ENCODE measurements at regions not wholly inside any gene's neighbourhood (a gene's known extent, or its start where the extent isn't known, plus 50 kb on each side); places are given as distances from the start of the nearest gene placed in this dataset.

GRCh38 chr11:22041039-22041438, 151.8 kb upstream of the ANO5 start:
- POLR2A ChIA-PET = no interaction called here
- Histone ChIP-seq H4K20me1 (ENCODE audit: insufficient read depth, low read length) (no peaks in the 10 kb centered on the region), H3K4me1 (ENCODE audit: insufficient read depth, low read length, poor library complexity, severe bottlenecking) (no peaks in the 10 kb centered on the region), H3K36me3 (ENCODE audit: insufficient read depth, low read length) (no peaks in the 10 kb centered on the region), H3K9me3 (ENCODE audit: low read length) (no peaks in the 10 kb centered on the region), H2AFZ (ENCODE audit: low read length) (no peak overlapping the region), H3K4me2 (ENCODE audit: low read length) (no peak overlapping the region), H3K9me2 (ENCODE audit: insufficient read depth, low read length) (no peaks in the 10 kb centered on the region), H3K4me3 (ENCODE audit: low read depth, low read length, poor library complexity, severe bottlenecking) (no peak overlapping the region), H3K79me2 (ENCODE audit: insufficient read depth, low read depth, low read length) (no peaks in the 10 kb centered on the region), H3K27ac (ENCODE audit: low read depth, low read length, poor library complexity, severe bottlenecking) (no peak overlapping the region)
- TF ChIP-seq CTCF (conservative IDR thresholded peaks at IDR 0.05; ENCODE audit: low read length) (no peak), EZH2phosphoT487 (IDR thresholded peaks at IDR 0.05; ENCODE audit: borderline replicate concordance, low read depth, low read length) (no peak)
- CTCF ChIA-PET (ENCODE audit: unreplicated experiment) = no interaction called here
- DNase-seq (ENCODE audit: low spot score) = no peak
- BruUV-seq (replicated peaks) = no TSS peak
- intact Hi-C loops (cut with micrococcal nuclease; ENCODE audit: unreplicated experiment) = no loop called here

GRCh38 chr11:22042081-22042480, 150.8 kb upstream of the ANO5 start:
- no peaks in the 10 kb centered on the region for H3K9me2 ChIP-seq (ENCODE audit: insufficient read depth, low read length)
- H3K4me2 ChIP-seq (ENCODE audit: low read length) = no peak overlapping the region
- TF ChIP-seq EZH2phosphoT487 (IDR thresholded peaks at IDR 0.05; ENCODE audit: borderline replicate concordance, low read depth, low read length) (no peak), CTCF (conservative IDR thresholded peaks at IDR 0.05; ENCODE audit: low read length) (no peak)
- intact Hi-C loops (cut with micrococcal nuclease; ENCODE audit: unreplicated experiment) = no loop called here
- H3K4me1 ChIP-seq (ENCODE audit: insufficient read depth, low read length, poor library complexity, severe bottlenecking) = no peaks in the 10 kb centered on the region
- H4K20me1 ChIP-seq (ENCODE audit: insufficient read depth, low read length) = no peaks in the 10 kb centered on the region
- H3K9me3 ChIP-seq (ENCODE audit: low read length) = no peaks in the 10 kb centered on the region
- H3K4me3 ChIP-seq (ENCODE audit: low read depth, low read length, poor library complexity, severe bottlenecking) = no peak overlapping the region
- H3K27ac ChIP-seq (ENCODE audit: low read depth, low read length, poor library complexity, severe bottlenecking) = no peak overlapping the region
- H2AFZ ChIP-seq (ENCODE audit: low read length) = no peak overlapping the region
- no peaks in the 10 kb centered on the region for H3K36me3 ChIP-seq (ENCODE audit: insufficient read depth, low read length)
- BruUV-seq (replicated peaks) = no TSS peak
- no peaks in the 10 kb centered on the region for H3K79me2 ChIP-seq (ENCODE audit: insufficient read depth, low read depth, low read length)
- ChIA-PET POLR2A (no interaction called here), CTCF (ENCODE audit: unreplicated experiment) (no interaction called here)
- no peak for DNase-seq (ENCODE audit: low spot score)

- Histone ChIP-seq H3K4me1 (ENCODE audit: insufficient read depth, low read length, poor library complexity, severe bottlenecking) (no peaks in the 10 kb centered on the region), H3K36me3 (ENCODE audit: insufficient read depth, low read length) (no peaks in the 10 kb centered on the region), H3K4me3 (ENCODE audit: low read depth, low read length, poor library complexity, severe bottlenecking) (no peak overlapping the region), H3K27ac (ENCODE audit: low read depth, low read length, poor library complexity, severe bottlenecking) (no peak overlapping the region), H3K9me3 (ENCODE audit: low read length) (no peaks in the 10 kb centered on the region), H4K20me1 (ENCODE audit: insufficient read depth, low read length) (no peaks in the 10 kb centered on the region), H3K4me2 (ENCODE audit: low read length) (no peak overlapping the region), H3K79me2 (ENCODE audit: insufficient read depth, low read depth, low read length) (no peaks in the 10 kb centered on the region), H3K9me2 (ENCODE audit: insufficient read depth, low read length) (no peaks in the 10 kb centered on the region), H2AFZ (ENCODE audit: low read length) (no peak overlapping the region)
- BruUV-seq (replicated peaks) = no TSS peak
- DNase-seq (ENCODE audit: low spot score) = no peak
- TF ChIP-seq EZH2phosphoT487 (IDR thresholded peaks at IDR 0.05; ENCODE audit: borderline replicate concordance, low read depth, low read length) (no peak), CTCF (conservative IDR thresholded peaks at IDR 0.05; ENCODE audit: low read length) (no peak)
- ChIA-PET POLR2A (no interaction called here), CTCF (ENCODE audit: unreplicated experiment) (no interaction called here)
- intact Hi-C loops (cut with micrococcal nuclease; ENCODE audit: unreplicated experiment) = no loop called here
Measured at GRCh38 chr11:22044126-22044525, 148.8 kb upstream of the ANO5 start.
